ENCODE measurements at regions not wholly inside any gene's neighbourhood (a gene's known extent, or its start where the extent isn't known, plus 50 kb on each side); places are given as distances from the start of the nearest gene placed in this dataset.

- in situ Hi-C loops (cut with HindIII; ENCODE audit: low pct_ligation_motif_present, low sequenced_read_pairs): no loop called here
- Histone ChIP-seq H3K4me3 (ENCODE audit: low read depth, low read length) (no peak overlapping the region), H3K27me3 (replicated peaks) (peaks cover 4% of the 10 kb centered on the region), H3K27ac (no peak overlapping the region), H3K36me3 (replicated peaks) (no peaks in the 10 kb centered on the region)
- no peak for TF ChIP-seq CTCF (IDR thresholded peaks at IDR 0.05; ENCODE audit: low read depth, low read length, missing control alignments)
- DNase-seq: no peak
Measured at GRCh38 chr1:22296701-22297591, 154.0 kb upstream of the WNT4 start.

GRCh38 chr1:22297999-22298398 lies 153.7 kb upstream of the ZBTB40 start:
- in situ Hi-C loops (cut with HindIII; ENCODE audit: low pct_ligation_motif_present, low sequenced_read_pairs): no loop called here
- no peak for DNase-seq
- H3K27me3 ChIP-seq (replicated peaks): peaks cover 4% of the 10 kb centered on the region
- H3K36me3 ChIP-seq (replicated peaks): no peaks in the 10 kb centered on the region
- H3K27ac ChIP-seq: no peak overlapping the region
- TF ChIP-seq CTCF (IDR thresholded peaks at IDR 0.05; ENCODE audit: low read depth, low read length, missing control alignments): no peak
- no peak overlapping the region for H3K4me3 ChIP-seq (ENCODE audit: low read depth, low read length)

GRCh38 chr1:22303816-22304215 lies 147.8 kb upstream of the ZBTB40 start:
- Histone ChIP-seq H3K36me3 (replicated peaks) (no peaks in the 10 kb centered on the region), H3K27ac (no peak overlapping the region), H3K4me3 (ENCODE audit: low read depth, low read length) (no peak overlapping the region), H3K27me3 (replicated peaks) (peaks cover 9% of the 10 kb centered on the region)
- no peak for TF ChIP-seq CTCF (IDR thresholded peaks at IDR 0.05; ENCODE audit: low read depth, low read length, missing control alignments)
- DNase-seq: no peak
- in situ Hi-C loops (cut with HindIII; ENCODE audit: low pct_ligation_motif_present, low sequenced_read_pairs): no loop called here

- in situ Hi-C loops (cut with HindIII; ENCODE audit: low pct_ligation_motif_present, low sequenced_read_pairs): no loop called here
- peaks cover 9% of the 10 kb centered on the region for H3K27me3 ChIP-seq (replicated peaks)
- H3K4me3 ChIP-seq (ENCODE audit: low read depth, low read length): no peak overlapping the region
- no peak overlapping the region for H3K27ac ChIP-seq
- no peaks in the 10 kb centered on the region for H3K36me3 ChIP-seq (replicated peaks)
- DNase-seq: no peak
- no peak for TF ChIP-seq CTCF (IDR thresholded peaks at IDR 0.05; ENCODE audit: low read depth, low read length, missing control alignments)
Measured at GRCh38 chr1:22309572-22309971, 142.1 kb upstream of the ZBTB40 start.

GRCh38 chr1:22311461-22311860 lies 140.2 kb upstream of the ZBTB40 start:
- in situ Hi-C loops (cut with HindIII; ENCODE audit: low pct_ligation_motif_present, low sequenced_read_pairs): no loop called here
- DNase-seq: no peak
- TF ChIP-seq CTCF (IDR thresholded peaks at IDR 0.05; ENCODE audit: low read depth, low read length, missing control alignments): no peak
- Histone ChIP-seq H3K4me3 (ENCODE audit: low read depth, low read length) (no peak overlapping the region), H3K27ac (no peak overlapping the region), H3K27me3 (replicated peaks) (peaks cover 9% of the 10 kb centered on the region), H3K36me3 (replicated peaks) (no peaks in the 10 kb centered on the region)
